GM21526 (cell line): ENCODE measurements at regions not wholly inside any gene's neighbourhood (a gene's known extent, or its start where the extent isn't known, plus 50 kb on each side); places are given as distances from the start of the nearest gene placed in this dataset.

Experiments
- ATAC-seq: cut with Tn5 transposase; IDR thresholded peaks from one replicate; pipeline ENCODE4 v1.9.1; 2021; ENCODE audit warnings: moderate library complexity; ENCODE audit not compliant: unreplicated experiment, low FRiP score

DNA sequence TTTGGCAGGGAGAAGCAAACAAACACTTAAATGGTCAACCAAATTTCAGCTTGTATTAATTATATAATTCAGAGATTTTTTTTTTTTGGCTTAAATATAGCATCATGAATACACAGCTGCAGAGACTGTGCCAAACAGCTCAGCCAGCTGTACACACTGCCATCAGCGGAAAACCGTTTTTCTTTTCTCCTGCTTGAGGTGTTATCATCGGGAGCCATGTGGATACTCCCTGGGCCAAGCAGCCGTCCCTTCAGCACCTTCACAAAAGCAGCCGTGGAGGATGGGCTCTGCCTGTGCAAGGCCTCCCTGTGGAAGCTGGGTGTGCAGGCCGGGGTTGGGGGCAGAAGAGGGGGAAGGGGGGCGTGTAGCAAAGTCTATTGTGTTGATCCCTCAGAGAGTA is 85.0 kb downstream of the NUF2 start:
- no peak for ATAC-seq

DNA sequence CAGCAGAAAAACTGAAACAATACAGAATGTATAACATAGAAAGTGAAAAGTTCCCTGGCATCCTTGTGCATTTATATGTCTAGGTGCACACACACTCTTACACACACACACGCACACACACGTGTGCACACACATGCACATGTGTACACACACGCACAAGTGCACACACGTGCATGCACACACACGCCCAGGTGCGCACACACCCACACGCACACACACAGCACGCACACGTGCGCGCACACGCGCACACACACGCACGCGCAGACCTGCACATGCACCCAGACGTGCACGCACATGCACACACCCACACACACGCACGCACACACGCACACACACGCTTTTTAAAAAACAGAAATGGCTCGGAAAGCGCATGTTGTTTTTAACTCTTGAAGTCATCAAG is 86.5 kb downstream of the NUF2 start:
- ATAC-seq, result no peak

DNA sequence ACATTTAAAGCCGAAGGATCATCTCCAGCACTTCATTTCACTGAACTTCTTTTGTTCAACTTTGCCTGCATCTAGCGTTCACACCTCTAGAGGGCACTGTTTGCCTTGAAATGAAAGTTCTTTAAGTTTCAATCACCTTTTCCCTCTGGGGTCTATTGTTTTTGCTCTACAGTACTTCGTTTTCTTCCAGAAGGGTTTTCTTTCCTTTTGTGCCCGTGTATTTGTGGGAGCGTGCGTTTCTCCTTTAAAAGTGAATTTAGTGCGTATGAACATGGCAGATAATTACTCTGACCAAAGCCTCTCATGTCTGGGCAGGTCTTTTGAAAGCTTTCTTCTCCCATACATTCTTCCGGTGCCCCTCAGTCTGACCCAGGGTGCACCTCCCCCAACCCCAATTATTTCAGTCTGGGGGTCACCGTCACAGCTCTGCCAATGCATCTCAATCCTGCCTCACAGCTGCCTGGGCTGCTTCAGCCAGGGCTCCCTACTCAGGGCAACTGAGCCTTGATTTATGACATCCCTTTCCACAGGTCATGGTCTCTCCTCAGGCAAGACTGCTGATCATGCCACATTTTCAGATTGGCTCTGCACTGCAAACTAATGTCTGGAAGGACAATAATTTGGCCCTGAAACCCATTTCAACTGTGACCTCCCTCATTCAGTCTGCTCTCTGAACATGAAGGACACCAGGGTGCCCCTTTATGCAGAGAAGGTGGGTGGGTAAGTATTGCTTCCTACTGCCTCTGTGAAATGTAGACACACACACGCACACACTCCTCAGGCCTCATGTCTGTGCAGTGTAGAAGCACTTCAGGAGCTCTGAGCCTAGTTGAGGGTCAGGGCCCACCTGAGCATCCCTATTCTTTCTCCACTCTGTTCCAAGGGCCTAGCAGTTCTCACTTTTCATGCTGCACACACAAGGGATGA is 88.6 kb downstream of the NUF2 start:
- ATAC-seq, result no peak

DNA sequence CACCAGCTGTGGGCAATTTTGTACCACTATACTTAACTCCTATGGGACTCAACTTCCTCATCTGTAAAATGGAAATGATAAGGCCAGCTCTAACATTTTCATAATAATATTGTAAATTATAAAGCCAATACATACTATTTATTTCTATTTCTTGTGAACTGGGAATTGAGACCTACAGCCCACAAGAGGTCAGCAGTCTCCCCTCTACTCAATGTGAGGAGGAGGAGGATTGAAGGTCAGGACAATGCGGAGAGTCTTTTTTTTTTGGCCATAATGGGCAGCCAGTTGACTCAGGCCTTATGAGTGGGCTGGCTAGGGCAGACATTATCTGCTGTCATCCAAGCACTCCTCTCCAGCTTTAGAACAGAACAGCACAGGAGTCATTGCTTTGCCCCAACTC is 90.5 kb downstream of the NUF2 start:
- ATAC-seq, result no peak

DNA sequence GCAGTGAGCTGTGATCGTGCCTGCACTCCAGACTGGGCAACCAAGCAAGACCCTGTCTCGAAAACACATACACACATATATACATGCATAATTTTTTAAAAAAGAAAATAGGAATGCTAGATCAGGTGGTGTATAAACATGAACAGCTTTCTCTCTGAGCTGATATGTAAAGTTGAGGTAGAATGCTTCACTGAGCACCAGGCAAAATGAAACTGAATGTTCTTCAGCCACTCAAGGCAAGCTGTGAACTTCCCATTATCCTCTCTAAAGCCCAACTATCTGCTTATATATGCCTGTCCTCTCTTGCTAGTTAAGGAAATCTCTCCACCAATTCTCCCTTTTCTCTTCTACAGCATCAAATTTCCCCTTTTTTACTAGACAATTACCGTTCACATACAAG is 93.0 kb downstream of the NUF2 start:
- ATAC-seq, result peak; percentile 91

DNA sequence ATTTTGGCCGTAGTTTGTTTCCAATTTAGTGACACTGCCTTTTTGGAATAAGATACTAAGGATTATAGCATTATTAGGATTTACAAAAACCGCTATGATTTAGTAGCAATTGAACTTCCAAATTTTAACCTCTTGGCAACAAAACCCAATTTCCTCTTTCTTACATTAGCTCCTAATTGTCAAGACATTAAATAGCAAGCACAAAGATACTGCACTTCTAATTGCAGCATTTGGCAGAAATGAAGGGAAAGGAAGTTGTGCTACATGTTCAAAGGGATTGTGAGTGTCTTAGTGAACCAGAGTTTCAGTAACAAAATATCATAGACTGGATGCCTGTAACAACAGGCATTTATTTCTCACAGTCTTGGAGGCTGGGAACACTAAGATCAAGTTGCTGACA is 99.9 kb downstream of the NUF2 start:
- no peak for ATAC-seq

DNA sequence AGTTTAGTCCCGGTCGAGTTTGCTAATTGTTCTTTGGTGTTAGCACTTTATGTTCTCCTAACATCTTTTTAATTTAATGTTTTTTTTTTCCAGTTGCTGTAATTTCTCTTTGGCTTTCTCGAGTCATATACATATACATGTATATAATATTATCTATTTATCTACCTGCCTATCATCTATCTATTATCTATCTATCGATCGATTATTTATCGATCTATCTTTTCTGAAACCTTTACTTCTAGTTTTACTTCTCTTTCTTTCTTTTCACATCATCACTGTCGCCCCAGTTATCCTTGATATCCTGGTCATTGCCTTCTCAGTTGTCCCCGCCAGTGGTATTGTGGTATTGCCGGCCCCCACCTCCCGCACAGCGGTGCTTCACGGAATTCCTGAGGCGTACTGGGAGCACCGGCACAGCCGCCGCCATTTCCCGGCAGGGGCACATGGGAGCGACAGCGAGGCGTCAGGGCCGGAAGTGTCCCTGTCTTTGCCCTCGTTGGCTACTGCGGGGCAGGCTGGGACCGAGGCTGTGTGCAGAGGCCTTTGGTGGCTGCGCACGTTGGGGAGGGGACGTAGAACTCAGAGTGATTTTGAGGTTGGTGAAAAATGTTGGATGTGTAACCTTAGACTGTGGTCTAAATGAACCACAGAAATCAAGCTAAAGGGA is 101.1 kb downstream of the NUF2 start:
- no peak for ATAC-seq

DNA sequence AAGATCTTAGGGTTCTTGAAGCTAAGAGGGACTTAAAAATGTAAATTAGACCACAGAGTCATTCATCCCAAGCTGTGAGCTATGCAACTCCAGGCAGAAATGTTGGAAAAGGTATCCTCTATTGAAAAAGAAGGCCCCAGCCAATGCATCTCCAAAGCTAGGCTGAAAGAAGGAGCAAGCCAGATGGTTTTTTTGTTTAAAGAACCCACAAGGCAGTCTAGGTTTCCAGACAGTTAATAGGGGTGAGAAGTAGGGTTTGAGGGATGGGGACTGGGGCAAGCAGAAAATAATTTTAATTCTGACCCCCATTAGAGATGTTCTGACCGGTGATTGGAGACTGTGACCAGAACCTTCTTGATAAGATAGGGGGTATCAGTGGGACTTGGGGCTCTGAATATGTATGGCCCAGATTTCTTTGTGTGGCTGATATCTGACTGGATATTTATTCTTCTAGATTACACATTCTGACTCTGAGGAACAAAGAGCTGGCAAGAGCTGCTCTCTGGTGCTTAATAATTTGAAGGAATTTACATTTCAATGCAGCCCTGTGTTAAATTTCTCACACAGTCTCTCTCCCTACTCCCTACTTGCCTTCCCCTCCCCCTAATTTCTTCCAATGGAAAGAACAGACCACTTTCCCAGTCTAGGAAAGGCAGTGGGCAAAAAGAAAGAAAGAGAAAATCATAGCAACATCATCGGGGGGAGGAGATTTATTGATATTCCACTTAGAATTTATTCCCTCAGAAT is 104.9 kb downstream of the NUF2 start:
- no peak for ATAC-seq

DNA sequence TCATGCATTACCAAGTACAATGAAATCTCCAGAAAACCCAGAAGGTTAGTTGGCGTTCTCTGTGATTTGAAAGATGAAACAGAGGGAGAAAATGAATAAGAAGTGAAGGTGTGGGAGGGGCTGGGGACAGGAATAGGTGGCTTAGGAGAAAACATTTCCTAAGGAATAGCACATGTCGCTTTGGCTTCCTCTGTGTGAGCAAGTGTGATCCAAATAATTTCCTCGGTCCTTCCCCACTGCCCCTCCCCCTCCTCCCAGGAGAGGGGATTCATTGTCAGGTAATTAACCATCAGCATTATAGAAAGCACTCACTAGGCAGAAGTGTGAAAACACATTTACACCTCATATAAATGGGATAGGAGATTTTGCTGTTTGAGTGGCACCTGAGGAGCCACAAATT is 105.5 kb downstream of the NUF2 start:
- no peak for ATAC-seq

DNA sequence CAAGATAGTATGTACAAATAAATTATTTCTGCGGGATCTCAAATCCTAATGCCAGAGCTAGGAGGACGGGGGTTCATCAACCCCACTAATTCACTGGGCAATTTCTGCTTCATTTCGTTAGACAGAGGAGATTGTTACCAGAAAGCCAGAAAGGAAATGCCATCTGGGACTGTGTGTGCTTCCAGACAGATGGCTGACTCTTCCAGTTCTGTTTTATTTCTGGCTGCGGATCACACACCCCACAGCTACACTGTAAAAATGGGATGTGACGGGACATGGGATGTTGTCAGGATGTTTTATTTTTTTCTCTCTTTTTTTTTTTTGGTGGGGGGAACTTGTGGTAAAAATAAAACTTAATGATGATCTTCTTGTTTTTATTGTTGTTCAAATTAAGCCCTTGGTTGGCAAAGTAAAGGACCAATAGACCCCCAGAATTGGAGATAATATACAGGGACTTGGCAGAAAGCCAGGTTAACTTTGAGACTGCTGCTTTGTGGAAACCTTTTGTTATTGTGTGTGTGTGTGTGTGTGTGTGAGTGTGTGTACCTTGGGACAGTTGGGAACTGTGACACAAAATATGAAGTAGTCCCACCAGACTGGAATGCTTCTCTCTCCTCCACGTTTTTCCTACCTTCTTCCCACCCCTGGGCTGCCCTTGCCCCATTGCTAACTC is 114.5 kb downstream of the NUF2 start:
- no peak for ATAC-seq

DNA sequence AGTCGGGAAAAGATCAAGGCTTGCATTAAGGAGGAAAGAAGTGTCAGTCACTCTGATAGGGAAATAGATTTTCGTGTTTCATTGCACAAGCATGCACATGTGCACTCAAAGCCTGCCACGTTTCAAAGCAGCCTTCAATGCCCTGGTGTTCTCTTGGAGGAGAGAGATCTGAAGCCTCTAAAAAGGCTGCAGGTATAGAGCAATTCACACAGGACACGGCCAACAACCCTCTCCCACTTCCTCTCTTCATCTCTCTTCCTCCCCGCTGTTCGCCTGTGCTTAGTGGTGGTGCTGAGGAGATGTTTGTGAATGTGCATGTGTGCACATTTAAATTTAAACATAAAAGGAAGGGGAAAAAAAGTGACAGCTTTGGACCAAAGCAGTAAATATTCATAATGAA is 117.7 kb downstream of the NUF2 start:
- no peak for ATAC-seq

DNA sequence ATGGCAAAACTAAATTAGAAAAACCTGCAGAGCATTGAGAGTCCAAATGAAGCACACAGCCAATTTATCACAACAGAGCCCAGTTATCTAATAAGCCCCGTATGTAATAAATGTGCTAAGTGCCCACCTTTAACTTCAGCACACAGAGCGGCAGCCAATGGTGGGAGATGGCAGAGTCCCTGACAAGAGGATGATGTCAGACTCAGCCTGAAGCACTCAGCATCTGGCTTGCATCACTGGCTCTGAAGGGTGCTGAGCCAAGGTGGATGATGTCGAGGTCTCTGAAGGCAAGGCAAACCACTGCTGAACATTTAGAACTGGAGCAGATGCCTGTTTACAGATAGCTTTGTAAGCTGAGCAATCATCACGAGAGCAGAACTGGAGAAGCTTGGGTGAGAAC is 118.3 kb downstream of the NUF2 start:
- no peak for ATAC-seq

DNA sequence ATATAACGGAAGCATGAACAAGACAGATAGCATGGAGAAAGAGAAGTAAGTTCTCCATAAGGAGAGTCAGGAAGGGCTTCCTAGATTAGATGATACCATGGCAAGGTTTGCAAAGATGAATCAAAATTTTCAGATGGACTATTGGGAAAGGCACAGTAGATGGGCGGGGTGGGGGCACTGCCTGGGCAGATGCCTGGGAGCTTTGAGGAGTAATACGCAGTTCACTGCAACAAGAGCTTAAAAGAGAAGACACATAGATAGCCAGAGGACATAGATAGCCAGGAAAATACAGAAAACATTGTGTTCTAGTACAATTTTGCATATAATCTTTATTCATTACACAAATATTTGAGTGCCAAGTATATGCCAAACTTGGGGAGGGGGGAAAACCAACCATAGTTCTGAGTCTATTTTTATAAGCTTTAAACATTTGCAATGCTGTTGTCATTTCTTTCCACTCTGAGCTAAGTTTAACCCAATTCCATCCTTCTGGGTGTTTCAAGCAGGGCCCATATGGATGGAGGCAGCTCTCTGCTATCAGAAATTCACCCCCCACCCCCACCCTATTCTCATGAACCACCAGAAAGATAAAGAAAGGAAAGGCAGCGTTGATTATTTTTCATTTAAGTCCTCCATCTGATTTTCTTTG is 120.6 kb downstream of the NUF2 start:
- ATAC-seq, result no peak

DNA sequence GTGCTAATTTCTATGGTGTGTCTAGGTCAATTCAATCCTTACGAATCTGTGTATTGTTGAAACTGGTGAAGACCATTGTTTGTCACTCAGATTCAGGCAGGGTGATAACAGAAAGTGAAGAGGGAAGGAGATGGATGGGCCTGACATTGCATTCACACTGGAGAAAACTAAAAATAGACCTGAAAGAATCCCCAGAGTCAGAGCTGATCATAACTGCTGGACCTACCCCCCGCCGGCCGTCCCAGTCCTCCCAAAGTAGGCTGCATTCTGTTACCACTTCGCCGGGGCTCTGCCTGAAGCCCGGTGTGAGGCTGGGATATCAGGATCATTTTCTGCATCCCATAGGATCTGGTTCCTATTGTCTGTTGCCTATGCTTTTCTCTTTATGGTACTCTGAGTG is 121.1 kb downstream of the NUF2 start:
- no peak for ATAC-seq

DNA sequence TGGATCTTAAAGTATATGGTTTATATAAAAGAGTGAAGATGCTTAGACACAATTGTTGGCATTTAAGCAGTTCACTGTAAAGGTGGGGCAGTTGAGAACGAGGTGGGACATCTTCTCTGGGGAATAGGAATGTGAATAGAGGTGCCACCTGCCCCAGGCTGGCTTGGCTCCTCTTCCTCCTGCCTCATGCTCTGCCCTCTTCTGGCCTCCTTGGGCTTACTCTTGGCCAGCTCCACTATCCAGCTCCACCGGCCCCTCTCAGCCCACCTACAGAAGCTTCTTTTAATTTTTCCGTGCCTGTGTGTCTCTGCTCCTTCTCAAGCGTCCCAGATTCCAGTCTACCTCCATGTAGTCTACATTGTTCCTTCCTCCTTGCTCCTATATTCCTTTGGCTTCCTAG is 122.1 kb downstream of the NUF2 start:
- ATAC-seq, result no peak

DNA sequence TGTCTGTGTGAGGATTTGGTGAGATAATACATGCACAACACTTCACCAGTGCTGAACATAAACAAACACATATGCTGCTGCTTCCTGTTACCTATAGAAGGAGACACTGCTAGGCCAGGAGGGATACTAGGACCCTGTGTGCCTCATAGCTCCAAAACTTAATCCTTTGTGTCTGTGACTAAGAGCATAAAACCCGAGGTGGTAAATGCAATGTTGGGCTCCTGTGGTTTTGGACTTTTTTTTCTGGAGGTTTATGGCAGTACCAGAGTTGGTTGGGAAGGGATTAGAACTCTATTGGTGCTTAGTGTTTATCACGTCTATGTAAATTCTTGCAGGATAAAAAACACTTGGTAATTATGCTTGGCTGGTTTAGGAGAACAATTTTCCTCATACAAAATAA is 122.9 kb downstream of the NUF2 start:
- no peak for ATAC-seq

DNA sequence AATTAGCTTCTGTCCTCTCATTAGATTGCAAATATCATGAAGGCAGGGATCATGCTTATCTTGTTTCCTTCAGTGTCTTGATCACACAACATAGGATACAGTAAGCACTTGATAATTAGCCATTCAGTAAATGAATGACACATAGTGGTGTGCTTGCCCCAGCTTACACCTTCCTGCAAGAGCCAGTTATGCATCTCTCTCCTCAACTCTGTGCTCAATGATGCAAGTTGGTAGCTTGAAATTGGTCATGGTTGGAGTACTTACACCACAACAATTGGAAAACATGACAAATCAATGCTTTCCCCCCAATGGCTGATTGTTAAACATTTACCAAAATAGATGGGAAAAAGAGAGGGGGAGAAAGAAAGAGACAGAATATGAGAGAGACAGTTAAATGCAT is 129.2 kb downstream of the NUF2 start:
- no peak for ATAC-seq

DNA sequence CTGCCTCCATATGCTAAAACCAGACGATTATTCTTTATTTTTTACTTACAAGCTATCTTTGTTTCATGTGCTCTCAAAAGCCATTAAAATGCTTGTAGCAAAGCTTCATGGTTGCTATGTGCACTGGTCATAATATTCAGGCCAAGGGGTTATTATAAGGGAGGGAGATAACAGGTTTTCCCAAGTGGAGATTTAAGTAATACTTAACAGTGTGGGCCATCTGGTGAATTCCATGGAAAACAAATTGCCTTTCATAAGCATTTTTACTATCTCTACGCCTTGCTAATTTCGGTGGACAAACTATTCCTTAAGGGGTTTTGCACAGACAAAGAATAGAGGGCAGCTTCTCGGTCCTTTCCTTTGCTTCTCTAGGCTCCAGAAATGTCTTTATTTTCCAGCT is 137.8 kb downstream of the NUF2 start:
- ATAC-seq, result no peak

DNA sequence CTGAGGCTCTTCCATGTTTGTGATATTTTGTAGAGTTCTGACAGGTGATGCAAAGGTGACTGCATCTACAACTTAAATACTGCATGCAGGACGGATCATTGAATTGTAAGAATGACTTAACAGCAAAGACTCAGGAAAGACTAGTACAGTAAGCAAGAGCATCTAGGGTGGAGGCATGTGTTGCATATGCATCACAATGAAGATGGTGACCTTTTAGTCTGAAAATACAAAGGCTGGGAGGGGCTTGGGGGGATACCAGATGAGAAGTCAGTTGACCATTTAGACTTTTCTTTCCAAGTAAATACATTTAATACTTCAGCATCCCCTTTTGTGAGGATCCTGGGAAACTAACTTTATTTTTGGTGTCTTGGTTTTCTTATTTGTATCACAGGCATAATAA is 145.5 kb downstream of the NUF2 start:
- no peak for ATAC-seq
